Hepatocyte (in vitro differentiated cells): ENCODE measurements at regions not wholly inside any gene's neighbourhood (a gene's known extent, or its start where the extent isn't known, plus 50 kb on each side); places are given as distances from the start of the nearest gene placed in this dataset.

Source experiments
- DNase-seq: peaks from one replicate; pipeline ENCODE4 v3.0.0-alpha.2; 2016; ENCODE audit warnings: low spot score
- H2AFZ ChIP-seq: fragments of 200-600 bp; sonication (generic); 2 replicates; pipeline ENCODE4 v1.6.0; 2016; ENCODE audit warnings: antibody characterized with exemption, mild to moderate bottlenecking
- H3K27ac ChIP-seq: fragments of 200-600 bp; sonication (generic); 2 replicates; pipeline ENCODE4 v1.5.1; 2016; ENCODE audit warnings: mild to moderate bottlenecking
- H3K27me3 ChIP-seq: fragments of 200-600 bp; sonication (generic); 2 replicates; pipeline ENCODE4 v1.6.1; 2016
- H3K36me3 ChIP-seq: fragments of 200-600 bp; sonication (generic); replicated peaks from 2 replicates; pipeline ENCODE4 v1.5.1; 2016; ENCODE audit warnings: low read depth; ENCODE audit not compliant: insufficient read depth
- H3K4me1 ChIP-seq: fragments of 200-600 bp; sonication (generic); 2 replicates; pipeline ENCODE4 v1.5.1; 2016; ENCODE audit warnings: mild to moderate bottlenecking, moderate library complexity; ENCODE audit not compliant: insufficient read depth
- H3K4me2 ChIP-seq: fragments of 200-600 bp; sonication (generic); 2 replicates; pipeline ENCODE4 v1.6.0; 2016
- H3K4me3 ChIP-seq: fragments of 200-600 bp; sonication (generic); 2 replicates; pipeline ENCODE4 v1.5.1; 2016; ENCODE audit warnings: mild to moderate bottlenecking
- H3K79me2 ChIP-seq: fragments of 200-600 bp; sonication (generic); 2 replicates; pipeline ENCODE4 v1.6.0; 2017; ENCODE audit warnings: mild to moderate bottlenecking
- H3K9me2 ChIP-seq: fragments of 200-600 bp; sonication (generic); replicated peaks from 2 replicates; pipeline ENCODE4 v1.6.0; 2017; ENCODE audit warnings: mild to moderate bottlenecking; ENCODE audit not compliant: insufficient read depth
- H3K9me3 ChIP-seq: fragments of 200-600 bp; sonication (generic); 2 replicates; pipeline ENCODE4 v1.5.1; 2016; ENCODE audit warnings: low read depth, mild to moderate bottlenecking
- H4K20me1 ChIP-seq: fragments of 200-600 bp; sonication (generic); 2 replicates; pipeline ENCODE4 v1.6.0; 2016; ENCODE audit warnings: mild to moderate bottlenecking; ENCODE audit not compliant: insufficient read depth, poor library complexity, severe bottlenecking
- EZH2 ChIP-seq: fragments of 200-600 bp; sonication (generic); IDR thresholded peaks from 2 replicates; pipeline ENCODE4 v1.6.1; 2016; ENCODE audit warnings: antibody characterized with exemption, mild to moderate bottlenecking, borderline replicate concordance
- EZH2phosphoT487 ChIP-seq: fragments of 200-600 bp; sonication (generic); IDR thresholded peaks from one replicate; pipeline ENCODE4 v1.6.1; 2018; ENCODE audit warnings: antibody characterized with exemption, mild to moderate bottlenecking, low read depth, moderate library complexity; ENCODE audit not compliant: unreplicated experiment, severe bottlenecking
- WGBS: methylation state at CpG from one replicate; pipeline ENCODE4 v1.1.6; 2016; ENCODE audit warnings: low lambda C conversion rate; ENCODE audit errors: missing lambda C conversion rate; 5-methylcytosine and 5-hydroxymethylcytosine counted together
- TF ChIP-seq, protein P1 (sequence below): fragments of 200-600 bp; sonication (generic); IDR thresholded peaks from 2 replicates; pipeline ENCODE4 v1.5.1; 2016; ENCODE audit warnings: antibody characterized with exemption, mild to moderate bottlenecking; ENCODE audit not compliant: poor library complexity

- Histone ChIP-seq H4K20me1 (no peaks in the 10 kb centered on the region), H3K9me3 (peaks cover 11% of the 10 kb centered on the region), H3K4me2 (no peak overlapping the region), H3K79me2 (no peaks in the 10 kb centered on the region), H3K36me3 (no peaks in the 10 kb centered on the region), H3K9me2 (no peaks in the 10 kb centered on the region), H3K27ac (no peak overlapping the region), H3K4me1 (no peaks in the 10 kb centered on the region), H3K27me3 (no peaks in the 10 kb centered on the region), H3K4me3 (no peak overlapping the region), H2AFZ (no peak overlapping the region)
- DNase-seq = no peak
- no peak for TF ChIP-seq EZH2
- TF ChIP-seq, protein P1, sequence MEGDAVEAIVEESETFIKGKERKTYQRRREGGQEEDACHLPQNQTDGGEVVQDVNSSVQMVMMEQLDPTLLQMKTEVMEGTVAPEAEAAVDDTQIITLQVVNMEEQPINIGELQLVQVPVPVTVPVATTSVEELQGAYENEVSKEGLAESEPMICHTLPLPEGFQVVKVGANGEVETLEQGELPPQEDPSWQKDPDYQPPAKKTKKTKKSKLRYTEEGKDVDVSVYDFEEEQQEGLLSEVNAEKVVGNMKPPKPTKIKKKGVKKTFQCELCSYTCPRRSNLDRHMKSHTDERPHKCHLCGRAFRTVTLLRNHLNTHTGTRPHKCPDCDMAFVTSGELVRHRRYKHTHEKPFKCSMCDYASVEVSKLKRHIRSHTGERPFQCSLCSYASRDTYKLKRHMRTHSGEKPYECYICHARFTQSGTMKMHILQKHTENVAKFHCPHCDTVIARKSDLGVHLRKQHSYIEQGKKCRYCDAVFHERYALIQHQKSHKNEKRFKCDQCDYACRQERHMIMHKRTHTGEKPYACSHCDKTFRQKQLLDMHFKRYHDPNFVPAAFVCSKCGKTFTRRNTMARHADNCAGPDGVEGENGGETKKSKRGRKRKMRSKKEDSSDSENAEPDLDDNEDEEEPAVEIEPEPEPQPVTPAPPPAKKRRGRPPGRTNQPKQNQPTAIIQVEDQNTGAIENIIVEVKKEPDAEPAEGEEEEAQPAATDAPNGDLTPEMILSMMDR = no peak
- no peak for TF ChIP-seq EZH2phosphoT487
Observed at GRCh38 chr7:153642989-153643388, 409.2 kb upstream of the DPP6 start.

GRCh38 chr7:153657182-153657800, 394.9 kb upstream of the DPP6 start:
- Histone ChIP-seq H3K79me2 (no peaks in the 10 kb centered on the region), H4K20me1 (no peaks in the 10 kb centered on the region), H3K27me3 (no peaks in the 10 kb centered on the region), H3K4me1 (no peaks in the 10 kb centered on the region), H3K4me2 (no peak overlapping the region), H3K27ac (no peak overlapping the region), H3K9me2 (no peaks in the 10 kb centered on the region), H3K9me3 (peaks cover 7% of the 10 kb centered on the region), H3K4me3 (no peak overlapping the region), H2AFZ (no peak overlapping the region), H3K36me3 (no peaks in the 10 kb centered on the region)
- 57% methylated on average over 7 of the region's 7 CpGs for WGBS
- TF ChIP-seq EZH2phosphoT487 = no peak
- no peak for DNase-seq

DNA sequence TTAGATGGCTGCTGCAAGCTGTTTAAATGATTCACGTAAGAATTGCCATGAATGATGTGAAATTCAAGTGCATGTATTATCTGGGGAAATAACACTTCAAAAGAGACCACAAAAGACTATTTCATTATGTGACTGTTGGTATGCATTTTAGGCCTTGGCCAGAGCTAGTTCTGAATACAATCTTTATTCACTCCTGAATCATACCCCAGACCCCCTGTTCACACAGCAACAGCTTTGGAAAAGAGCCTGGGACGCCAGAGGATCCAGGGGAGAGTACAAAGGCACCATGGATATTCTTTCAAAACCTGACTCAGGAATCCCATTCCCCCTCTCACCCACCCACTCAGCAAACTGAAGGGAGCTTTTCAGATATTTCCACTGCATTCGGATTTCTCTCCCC, 377.1 kb upstream of the DPP6 start:
- WGBS = 65% methylated on average over 3 of the region's 3 CpGs
- Histone ChIP-seq H3K79me2 (no peaks in the 10 kb centered on the region), H3K9me2 (no peaks in the 10 kb centered on the region), H3K9me3 (peaks cover 3% of the 10 kb centered on the region), H3K4me2 (no peak overlapping the region), H3K4me1 (no peaks in the 10 kb centered on the region), H3K27me3 (no peaks in the 10 kb centered on the region), H2AFZ (no peak overlapping the region), H3K4me3 (no peak overlapping the region), H3K36me3 (no peaks in the 10 kb centered on the region), H4K20me1 (no peaks in the 10 kb centered on the region), H3K27ac (no peak overlapping the region)
- TF ChIP-seq EZH2 (no peak), EZH2phosphoT487 (no peak)
- TF ChIP-seq, protein P1 = no peak
- DNase-seq = no peak

- Histone ChIP-seq H3K9me2 (no peaks in the 10 kb centered on the region), H3K9me3 (no peaks in the 10 kb centered on the region), H3K27ac (no peak overlapping the region), H3K27me3 (no peaks in the 10 kb centered on the region), H4K20me1 (no peaks in the 10 kb centered on the region), H3K36me3 (no peaks in the 10 kb centered on the region), H3K4me1 (no peaks in the 10 kb centered on the region), H3K79me2 (no peaks in the 10 kb centered on the region), H2AFZ (no peak overlapping the region), H3K4me3 (no peak overlapping the region), H3K4me2 (no peak overlapping the region)
- 77% methylated on average over 3 of the region's 3 CpGs for WGBS
- TF ChIP-seq EZH2phosphoT487 (no peak), EZH2 (no peak)
- TF ChIP-seq, protein P1 = no peak
- no peak for DNase-seq
Observed at GRCh38 chr7:153682628-153683027, 369.6 kb upstream of the DPP6 start.
